ENCODE measurements at regions not wholly inside any gene's neighbourhood (a gene's known extent, or its start where the extent isn't known, plus 50 kb on each side); places are given as distances from the start of the nearest gene placed in this dataset.

- no peaks in the 10 kb centered on the region for H3K36me3 Mint-ChIP-seq (ENCODE audit: low read depth)
- DNase-seq = no peak
- no peaks in the 10 kb centered on the region for H3K4me1 Mint-ChIP-seq (ENCODE audit: low read depth)
- H3K27me3 Mint-ChIP-seq (ENCODE audit: low read depth) = no peaks in the 10 kb centered on the region
- no peak overlapping the region for H3K4me3 Mint-ChIP-seq
- no peak overlapping the region for H3K27ac Mint-ChIP-seq
- CTCF ChIA-PET = no interaction called here
- H3K9me3 Mint-ChIP-seq = no peaks in the 10 kb centered on the region
- intact Hi-C loops (cut with micrococcal nuclease) = no loop called here
Measured at GRCh38 chr14:83992857-83993256, 1537.1 kb upstream of the FLRT2 start.

- CTCF ChIA-PET = no interaction called here
- H3K9me3 Mint-ChIP-seq = no peaks in the 10 kb centered on the region
- no peak overlapping the region for H3K4me3 Mint-ChIP-seq
- no peak for DNase-seq
- intact Hi-C loops (cut with micrococcal nuclease) = no loop called here
- no peaks in the 10 kb centered on the region for H3K36me3 Mint-ChIP-seq (ENCODE audit: low read depth)
- no peaks in the 10 kb centered on the region for H3K4me1 Mint-ChIP-seq (ENCODE audit: low read depth)
- no peaks in the 10 kb centered on the region for H3K27me3 Mint-ChIP-seq (ENCODE audit: low read depth)
- H3K27ac Mint-ChIP-seq = no peak overlapping the region
Measured at GRCh38 chr14:83993545-83993944, 1536.4 kb upstream of the FLRT2 start.

DNA sequence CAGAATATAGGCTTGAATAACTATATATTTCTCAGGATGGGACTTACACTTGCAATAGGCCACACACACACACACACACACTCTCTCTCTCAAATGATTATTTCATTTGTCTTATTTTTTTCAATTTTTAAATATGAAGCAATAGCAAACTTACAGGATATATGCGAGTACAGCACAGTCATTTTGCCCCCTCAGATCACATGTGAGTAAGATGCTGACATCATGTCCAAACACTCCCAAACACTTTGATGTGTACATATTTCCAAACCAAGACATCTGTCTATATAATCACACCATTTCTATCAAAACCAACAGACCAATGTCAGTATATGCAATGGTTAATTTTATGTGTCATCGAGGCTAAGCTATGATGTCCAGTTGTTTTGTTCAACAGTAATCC, 1535.9 kb upstream of the FLRT2 start:
- CTCF ChIA-PET = no interaction called here
- intact Hi-C loops (cut with micrococcal nuclease) = no loop called here
- no peaks in the 10 kb centered on the region for H3K4me1 Mint-ChIP-seq (ENCODE audit: low read depth)
- no peak overlapping the region for H3K4me3 Mint-ChIP-seq
- no peak for DNase-seq
- H3K9me3 Mint-ChIP-seq = no peaks in the 10 kb centered on the region
- H3K27ac Mint-ChIP-seq = no peak overlapping the region
- no peaks in the 10 kb centered on the region for H3K36me3 Mint-ChIP-seq (ENCODE audit: low read depth)
- H3K27me3 Mint-ChIP-seq (ENCODE audit: low read depth) = no peaks in the 10 kb centered on the region

- intact Hi-C loops (cut with micrococcal nuclease) = no loop called here
- CTCF ChIA-PET = no interaction called here
- no peak for DNase-seq
- Mint-ChIP-seq H3K27me3 (ENCODE audit: low read depth) (no peaks in the 10 kb centered on the region), H3K36me3 (ENCODE audit: low read depth) (no peaks in the 10 kb centered on the region), H3K9me3 (peaks cover 12% of the 10 kb centered on the region), H3K27ac (no peak overlapping the region), H3K4me3 (no peak overlapping the region), H3K4me1 (ENCODE audit: low read depth) (no peaks in the 10 kb centered on the region)
Measured at GRCh38 chr14:84001023-84001422, 1528.9 kb upstream of the FLRT2 start.

- DNase-seq = no peak
- CTCF ChIA-PET = no interaction called here
- H3K27ac Mint-ChIP-seq = no peak overlapping the region
- H3K36me3 Mint-ChIP-seq (ENCODE audit: low read depth) = no peaks in the 10 kb centered on the region
- H3K4me1 Mint-ChIP-seq (ENCODE audit: low read depth) = no peaks in the 10 kb centered on the region
- H3K4me3 Mint-ChIP-seq = no peak overlapping the region
- peaks cover 14% of the 10 kb centered on the region for H3K9me3 Mint-ChIP-seq
- H3K27me3 Mint-ChIP-seq (ENCODE audit: low read depth) = no peaks in the 10 kb centered on the region
- intact Hi-C loops (cut with micrococcal nuclease) = no loop called here
Measured at GRCh38 chr14:84003346-84003745, 1526.6 kb upstream of the FLRT2 start.

GRCh38 chr14:84006643-84007155, 1523.2 kb upstream of the FLRT2 start:
- Mint-ChIP-seq H3K36me3 (ENCODE audit: low read depth) (no peaks in the 10 kb centered on the region), H3K27ac (no peak overlapping the region), H3K4me3 (no peak overlapping the region), H3K27me3 (ENCODE audit: low read depth) (no peaks in the 10 kb centered on the region), H3K9me3 (peaks cover 7% of the 10 kb centered on the region), H3K4me1 (ENCODE audit: low read depth) (no peaks in the 10 kb centered on the region)
- no peak for DNase-seq
- CTCF ChIA-PET = no interaction called here
- intact Hi-C loops (cut with micrococcal nuclease) = no loop called here

- Mint-ChIP-seq H3K27me3 (ENCODE audit: low read depth) (no peaks in the 10 kb centered on the region), H3K36me3 (ENCODE audit: low read depth) (no peaks in the 10 kb centered on the region), H3K4me3 (no peak overlapping the region), H3K27ac (no peak overlapping the region), H3K4me1 (ENCODE audit: low read depth) (no peaks in the 10 kb centered on the region), H3K9me3 (peaks cover 8% of the 10 kb centered on the region)
- CTCF ChIA-PET = interaction anchor here (0.7 kb wide), 1 partner anchor 850 kb away, joined by 3 read pairs; no protein-coding TSS in a partner anchor
- no peak for DNase-seq
- intact Hi-C loops (cut with micrococcal nuclease) = no loop called here
Measured at GRCh38 chr14:84013424-84013823, 1516.5 kb upstream of the FLRT2 start.

DNA sequence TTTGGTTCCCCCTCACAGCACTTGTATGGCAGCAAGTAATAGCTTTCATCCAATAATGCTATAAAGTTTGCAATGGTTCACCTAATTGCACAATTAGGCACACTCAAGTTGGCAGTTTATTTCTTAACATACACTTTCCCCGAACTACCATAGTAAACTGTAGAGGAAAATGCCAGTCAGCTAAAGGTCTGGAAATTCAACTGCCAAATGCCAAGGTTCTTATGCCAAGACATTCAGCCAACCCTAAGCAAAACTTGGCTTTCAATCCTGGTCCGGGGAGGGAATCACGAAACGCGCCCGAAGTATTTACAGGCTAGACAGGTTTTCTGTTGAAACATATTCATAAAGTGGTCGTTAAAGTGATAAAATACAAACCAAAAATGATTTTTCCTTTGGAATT, 1512.4 kb upstream of the FLRT2 start:
- Mint-ChIP-seq H3K36me3 (ENCODE audit: low read depth) (no peaks in the 10 kb centered on the region), H3K9me3 (peaks cover 19% of the 10 kb centered on the region), H3K27ac (no peak overlapping the region), H3K27me3 (ENCODE audit: low read depth) (no peaks in the 10 kb centered on the region), H3K4me1 (ENCODE audit: low read depth) (no peaks in the 10 kb centered on the region), H3K4me3 (no peak overlapping the region)
- DNase-seq = no peak
- CTCF ChIA-PET = no interaction called here
- intact Hi-C loops (cut with micrococcal nuclease) = no loop called here

DNA sequence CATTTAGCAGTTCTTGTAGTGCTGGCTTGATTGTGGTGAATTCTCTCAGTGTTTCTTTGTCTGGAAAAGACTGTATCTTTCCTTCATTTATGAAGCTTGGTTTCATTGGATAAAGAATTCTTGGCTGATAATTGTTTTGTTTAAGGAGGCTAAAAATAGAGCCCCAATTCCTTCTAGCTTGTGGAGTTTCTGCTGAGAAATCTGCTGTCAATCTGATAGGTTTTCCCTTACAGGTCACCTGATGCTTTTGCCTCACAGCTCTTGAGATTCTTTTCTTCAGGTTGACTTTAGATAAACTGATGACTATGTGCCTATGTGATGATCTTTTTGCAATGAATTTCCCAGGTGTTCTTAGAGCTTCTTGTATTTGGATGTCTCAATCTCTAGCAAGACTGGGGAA, 1508.5 kb upstream of the FLRT2 start:
- CTCF ChIA-PET = no interaction called here
- intact Hi-C loops (cut with micrococcal nuclease) = no loop called here

GRCh38 chr14:84024231-84024820, 1505.6 kb upstream of the FLRT2 start:
- Mint-ChIP-seq H3K36me3 (ENCODE audit: low read depth) (no peaks in the 10 kb centered on the region), H3K27me3 (ENCODE audit: low read depth) (no peaks in the 10 kb centered on the region), H3K4me1 (ENCODE audit: low read depth) (no peaks in the 10 kb centered on the region), H3K27ac (no peak overlapping the region), H3K9me3 (peaks cover 20% of the 10 kb centered on the region), H3K4me3 (no peak overlapping the region)
- intact Hi-C loops (cut with micrococcal nuclease) = no loop called here
- no peak for DNase-seq
- CTCF ChIA-PET = no interaction called here

More for the DNA sequence above, 1508.5 kb upstream of the FLRT2 start:
- Mint-ChIP-seq H3K9me3 (peaks cover 24% of the 10 kb centered on the region), H3K4me3 (no peak overlapping the region), H3K27ac (no peak overlapping the region), H3K36me3 (ENCODE audit: low read depth) (no peaks in the 10 kb centered on the region), H3K4me1 (ENCODE audit: low read depth) (no peaks in the 10 kb centered on the region), H3K27me3 (ENCODE audit: low read depth) (no peaks in the 10 kb centered on the region)
- no peak for DNase-seq

DNA sequence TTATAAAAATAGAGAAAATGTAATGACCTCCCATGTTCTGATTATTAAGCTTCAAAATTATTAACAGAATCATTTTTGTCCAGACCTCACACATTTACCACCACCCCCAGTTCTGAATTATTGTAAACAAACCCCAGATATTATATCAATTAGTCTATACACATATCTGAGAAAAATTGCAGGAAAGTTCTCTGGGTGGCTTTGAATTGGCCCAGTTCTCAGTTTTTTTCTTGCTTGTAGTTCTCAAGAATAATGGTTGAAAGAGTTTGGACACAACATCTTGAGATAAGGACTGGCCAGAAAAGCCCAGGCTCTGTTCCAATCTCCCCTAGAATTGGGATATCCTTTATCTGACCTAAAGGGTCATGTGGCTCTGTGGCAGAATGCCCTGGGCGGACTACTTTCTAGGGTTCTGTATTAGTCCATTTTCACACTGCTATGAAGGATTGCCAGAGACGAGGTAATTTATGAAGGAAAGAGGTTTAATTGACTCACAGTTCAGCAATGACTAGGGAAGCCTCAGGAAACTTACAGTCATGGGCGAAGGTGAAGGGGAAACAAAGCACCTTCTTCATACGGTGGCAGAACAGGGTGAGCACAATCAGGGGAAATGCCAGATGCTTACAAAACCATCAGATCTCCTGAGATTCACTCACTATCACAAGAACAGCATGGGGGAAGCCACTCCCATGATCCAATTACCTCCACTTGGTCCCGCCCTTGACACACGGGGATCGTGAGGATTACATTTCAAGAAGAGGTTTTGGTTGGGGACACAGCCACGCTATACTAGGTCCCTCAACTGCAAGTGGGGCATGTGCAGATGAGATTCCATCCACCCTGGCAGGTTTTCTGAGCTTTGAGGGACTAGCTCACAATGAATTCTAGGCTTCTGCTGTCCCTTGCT, 1504.6 kb upstream of the FLRT2 start:
- intact Hi-C loops (cut with micrococcal nuclease) = no loop called here
- DNase-seq = no peak

DNA sequence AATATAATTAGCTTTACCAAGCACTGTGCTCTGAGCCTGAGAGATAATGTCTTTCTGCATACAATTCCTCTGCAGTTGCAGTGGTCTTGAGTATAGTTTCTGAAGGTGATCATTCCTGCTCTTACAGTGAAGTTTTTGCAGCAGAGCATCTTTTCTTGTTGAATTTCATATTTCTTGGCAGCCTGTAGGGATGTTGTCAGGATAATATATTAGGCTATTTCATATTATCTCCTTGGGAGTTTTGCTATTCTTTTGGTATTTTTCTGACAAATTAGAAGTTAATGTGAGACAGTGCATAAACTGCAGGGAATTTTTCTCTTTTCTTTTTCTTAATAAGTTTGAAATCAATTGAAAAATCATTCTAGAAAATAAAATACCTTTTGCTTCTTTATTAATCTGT, 1502.6 kb upstream of the FLRT2 start:
- Mint-ChIP-seq H3K4me1 (ENCODE audit: low read depth) (no peaks in the 10 kb centered on the region), H3K4me3 (no peak overlapping the region), H3K9me3 (peaks cover 13% of the 10 kb centered on the region), H3K36me3 (ENCODE audit: low read depth) (no peaks in the 10 kb centered on the region), H3K27me3 (ENCODE audit: low read depth) (no peaks in the 10 kb centered on the region), H3K27ac (no peak overlapping the region)
- CTCF ChIA-PET = no interaction called here
- DNase-seq = no peak
- intact Hi-C loops (cut with micrococcal nuclease) = no loop called here

More for the DNA sequence above, 1504.6 kb upstream of the FLRT2 start:
- H3K9me3 Mint-ChIP-seq = peaks cover 23% of the 10 kb centered on the region
- H3K4me1 Mint-ChIP-seq (ENCODE audit: low read depth) = no peaks in the 10 kb centered on the region
- H3K27ac Mint-ChIP-seq = no peak overlapping the region
- H3K27me3 Mint-ChIP-seq (ENCODE audit: low read depth) = no peaks in the 10 kb centered on the region
- CTCF ChIA-PET = no interaction called here
- no peaks in the 10 kb centered on the region for H3K36me3 Mint-ChIP-seq (ENCODE audit: low read depth)
- H3K4me3 Mint-ChIP-seq = no peak overlapping the region

GRCh38 chr14:84028080-84028604, 1501.8 kb upstream of the FLRT2 start:
- CTCF ChIA-PET = no interaction called here
- no peaks in the 10 kb centered on the region for H3K36me3 Mint-ChIP-seq (ENCODE audit: low read depth)
- no peak overlapping the region for H3K27ac Mint-ChIP-seq
- no peaks in the 10 kb centered on the region for H3K27me3 Mint-ChIP-seq (ENCODE audit: low read depth)
- intact Hi-C loops (cut with micrococcal nuclease) = no loop called here
- no peak overlapping the region for H3K4me3 Mint-ChIP-seq
- peaks cover 9% of the 10 kb centered on the region for H3K9me3 Mint-ChIP-seq
- no peaks in the 10 kb centered on the region for H3K4me1 Mint-ChIP-seq (ENCODE audit: low read depth)
- no peak for DNase-seq

All from activated naive CD4-positive, alpha-beta T cell treated with anti-CD3 and anti-CD28 coated beads for 36 hours (primary cell).